ENCODE measurements at regions not wholly inside any gene's neighbourhood (a gene's known extent, or its start where the extent isn't known, plus 50 kb on each side); places are given as distances from the start of the nearest gene placed in this dataset.

- TF ChIP-seq ATF6 (CRISPR knock-in tag; IDR thresholded peaks at IDR 0.05) (no peak), MAX (CRISPR knock-in tag; IDR thresholded peaks at IDR 0.05) (no peak), CTCF (IDR thresholded peaks at IDR 0.05) (no peak), ZSCAN18 (CRISPR knock-in tag; IDR thresholded peaks at IDR 0.05) (no peak), ESRRA (CRISPR knock-in tag; IDR thresholded peaks at IDR 0.05; ENCODE audit: borderline replicate concordance) (no peak), ATF3 (CRISPR knock-in tag; conservative IDR thresholded peaks at IDR 0.05) (no peak), RORB (CRISPR knock-in tag; IDR thresholded peaks at IDR 0.05) (no peak), TEAD4 (CRISPR knock-in tag; IDR thresholded peaks at IDR 0.05) (no peak), MXD4 (CRISPR knock-in tag; IDR thresholded peaks at IDR 0.05; ENCODE audit: borderline replicate concordance) (no peak), ZNF232 (CRISPR knock-in tag; IDR thresholded peaks at IDR 0.05) (no peak), ATF1 (CRISPR knock-in tag; IDR thresholded peaks at IDR 0.05) (no peak), CREB1 (CRISPR knock-in tag; IDR thresholded peaks at IDR 0.05) (no peak)
Observed at GRCh38 chr19:28027116-28027515, 1185.8 kb downstream of the UQCRFS1 start.

All from WTC11 (cell line).